ENCODE measurements at regions not wholly inside any gene's neighbourhood (a gene's known extent, or its start where the extent isn't known, plus 50 kb on each side); places are given as distances from the start of the nearest gene placed in this dataset.

DNA sequence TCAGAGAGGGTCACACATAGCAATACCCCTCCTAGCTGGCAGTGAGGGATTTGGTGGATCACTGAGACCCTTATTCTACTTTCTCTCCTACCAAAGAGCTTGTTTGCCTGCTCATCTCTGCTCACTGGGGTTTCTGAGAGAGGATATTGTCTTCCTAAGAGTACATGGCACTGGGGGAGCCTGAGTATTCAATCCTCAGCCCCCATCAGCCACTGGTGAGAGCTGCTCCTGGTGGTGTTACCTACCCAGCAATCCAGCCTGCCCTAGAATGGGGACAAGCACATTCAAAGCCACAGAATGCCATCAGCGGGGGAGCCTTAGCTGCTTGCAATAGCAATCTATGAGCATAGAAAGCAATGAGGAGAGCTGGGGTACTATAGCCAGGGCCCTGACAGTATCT lies 281.1 kb downstream of the WDR11 start:
- TF ChIP-seq CTCF (IDR thresholded peaks at IDR 0.05) = no peak
- no peak for TF ChIP-seq POLR2A (IDR thresholded peaks at IDR 0.05)
